Epithelial cell of esophagus (primary cell): ENCODE measurements at regions not wholly inside any gene's neighbourhood (a gene's known extent, or its start where the extent isn't known, plus 50 kb on each side); places are given as distances from the start of the nearest gene placed in this dataset.
"Not testable (repeated sequence)": the region's sequence is repeated elsewhere in the genome, so short reads cannot be mapped to it uniquely, and the experiment has no call there.

ENCODE experiments used
- DNase-seq: peaks from one replicate; pipeline ENCODE4 v3.0.0; 2010; ENCODE audit warnings: low read depth
- H3K4me3 ChIP-seq: 2 replicates; pipeline ENCODE4 v1.5.1; 2011; ENCODE audit warnings: mild to moderate bottlenecking, low read length, control low read depth
- CTCF ChIP-seq: IDR thresholded peaks from 2 replicates; pipeline ENCODE4 v1.5.1; 2011; ENCODE audit warnings: low read depth, mild to moderate bottlenecking, low read length, control low read depth, inconsistent platforms; ENCODE audit not compliant: insufficient read depth; ENCODE audit errors: missing control alignments

DNA sequence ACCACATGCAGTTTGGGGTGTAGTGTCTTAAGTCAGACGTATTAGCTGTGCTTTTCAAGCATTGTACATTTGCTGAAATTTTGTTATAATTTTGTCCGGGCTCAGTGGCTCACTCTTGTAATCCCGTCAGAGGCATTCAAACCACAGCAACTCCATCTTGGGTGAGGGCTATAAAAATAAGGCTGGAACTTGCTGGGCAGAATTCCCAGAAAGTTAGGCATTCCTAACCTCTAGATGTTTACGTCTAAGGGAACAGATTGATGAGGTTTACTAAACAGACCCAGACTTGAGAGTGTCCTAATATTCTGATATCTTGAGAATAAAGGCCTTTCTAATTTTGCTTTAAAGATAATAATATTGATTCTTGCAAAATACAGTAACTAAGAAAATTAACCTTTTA lies 957.8 kb downstream of the NXPH1 start:
- no peak for DNase-seq
- H3K4me3 ChIP-seq, result no peak overlapping the region
- no peak for TF ChIP-seq CTCF

- DNase-seq, result no peak
- H3K4me3 ChIP-seq, result no peak overlapping the region
- TF ChIP-seq CTCF, result no peak
Measured at GRCh38 chr7:9391984-9392383, 958.6 kb downstream of the NXPH1 start.

DNA sequence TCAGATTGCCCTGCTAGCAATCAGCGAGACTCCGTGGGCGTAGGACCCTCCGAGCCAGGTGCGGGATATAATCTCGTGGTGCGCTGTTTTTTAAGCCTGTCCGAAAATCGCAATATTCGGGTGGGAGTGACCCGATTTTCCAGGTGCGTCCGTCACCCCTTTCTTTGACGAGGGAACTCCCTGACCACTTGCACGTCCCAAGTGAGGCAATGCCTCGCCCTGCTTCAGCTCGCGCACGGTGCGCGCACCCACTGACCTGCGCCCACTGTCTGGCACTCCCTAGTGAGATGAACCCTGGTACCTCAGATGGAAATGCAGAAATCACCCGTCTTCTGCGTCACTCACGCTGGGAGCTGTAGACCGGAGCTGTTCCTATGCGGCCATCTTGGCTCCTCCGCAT lies 971.0 kb downstream of the NXPH1 start:
- DNase-seq, H3K4me3 ChIP-seq: not testable (repeated sequence)

- H3K4me3 ChIP-seq, result no peak overlapping the region
- DNase-seq, result peak; percentile 12
- no peak for TF ChIP-seq CTCF
Measured at GRCh38 chr7:9407816-9408215, 974.4 kb downstream of the NXPH1 start.

DNA sequence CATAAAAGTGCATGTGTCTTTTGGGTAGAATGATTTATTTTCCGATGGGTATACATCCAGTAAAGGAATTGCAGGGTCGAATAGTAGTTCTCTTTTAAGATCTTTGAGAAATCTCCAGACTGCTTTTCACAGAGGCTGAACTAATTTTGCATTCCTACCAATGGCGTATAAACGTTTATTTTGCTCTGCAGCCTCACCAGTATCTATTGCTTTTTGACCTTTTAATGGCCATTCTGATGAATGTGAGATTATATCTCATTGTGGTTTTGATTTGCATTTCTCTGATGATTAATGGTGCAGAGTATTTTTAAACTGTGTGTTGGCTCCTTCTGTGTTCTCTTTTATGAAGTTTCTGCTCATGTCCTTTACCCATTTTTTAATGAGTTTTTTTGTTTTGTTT lies 1020.1 kb downstream of the NXPH1 start:
- DNase-seq, result no peak
- no peak for TF ChIP-seq CTCF
- H3K4me3 ChIP-seq, result no peak overlapping the region

- TF ChIP-seq CTCF, result no peak
- peak; percentile 19 for DNase-seq
- H3K4me3 ChIP-seq, result no peak overlapping the region
Measured at GRCh38 chr7:9488555-9488954, 1055.1 kb downstream of the NXPH1 start.

- no peak for TF ChIP-seq CTCF
- no peak overlapping the region for H3K4me3 ChIP-seq
- DNase-seq, result no peak
Measured at GRCh38 chr7:9498303-9498702, 1064.9 kb downstream of the NXPH1 start.

GRCh38 chr7:9502269-9502668 lies 1068.9 kb downstream of the NXPH1 start:
- no peak for TF ChIP-seq CTCF
- no peak for DNase-seq
- H3K4me3 ChIP-seq, result no peak overlapping the region
